ENCODE measurements at regions not wholly inside any gene's neighbourhood (a gene's known extent, or its start where the extent isn't known, plus 50 kb on each side); places are given as distances from the start of the nearest gene placed in this dataset.

DNA sequence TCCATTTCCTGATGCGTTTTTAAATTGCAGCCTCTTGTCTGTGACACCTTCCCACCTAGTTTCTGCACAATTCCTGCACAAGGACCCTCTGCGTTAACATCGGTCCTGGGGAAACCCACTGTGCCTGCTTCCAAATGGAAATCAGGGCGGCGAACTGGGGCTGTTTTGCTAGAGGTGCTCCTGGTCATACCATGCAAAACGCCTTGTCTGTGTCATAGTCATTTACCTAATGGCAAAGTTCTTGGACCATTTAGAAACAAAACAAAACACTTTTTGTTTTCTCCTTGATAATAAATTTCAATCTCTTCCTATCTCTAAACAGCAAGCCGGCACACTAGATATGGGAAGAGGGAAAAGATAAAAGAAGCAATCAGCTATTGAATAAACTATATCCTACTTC is 206.9 kb upstream of the KLF14 start:
- Histone ChIP-seq H3K9me3 (ENCODE audit: control insufficient read depth, insufficient read depth, low read depth, low read length) (no peaks in the 10 kb centered on the region), H3K4me1 (ENCODE audit: control insufficient read depth, insufficient read depth, low read length) (0 out of 2 replicates have a peak, but pooled peaks cover 3% of the 10 kb centered on the region), H3K27ac (ENCODE audit: extremely low read depth, low read depth, low read length) (no peak overlapping the region), H3K4me3 (ENCODE audit: low read depth, low read length) (no peak overlapping the region), H3K36me3 (ENCODE audit: control insufficient read depth in 2 of 2, insufficient read depth in 1 of 2, low read length in 2 of 2) (no peaks in the 10 kb centered on the region)
- CTCF ChIA-PET, result no interaction called here
- TF ChIP-seq ZNF707 (tag by site-specific recombination; IDR thresholded peaks at IDR 0.05) (no peak), ZNF335 (tag by site-specific recombination; conservative IDR thresholded peaks at IDR 0.05) (peak; percentile 50)
- TF ChIP-seq, protein P1, sequence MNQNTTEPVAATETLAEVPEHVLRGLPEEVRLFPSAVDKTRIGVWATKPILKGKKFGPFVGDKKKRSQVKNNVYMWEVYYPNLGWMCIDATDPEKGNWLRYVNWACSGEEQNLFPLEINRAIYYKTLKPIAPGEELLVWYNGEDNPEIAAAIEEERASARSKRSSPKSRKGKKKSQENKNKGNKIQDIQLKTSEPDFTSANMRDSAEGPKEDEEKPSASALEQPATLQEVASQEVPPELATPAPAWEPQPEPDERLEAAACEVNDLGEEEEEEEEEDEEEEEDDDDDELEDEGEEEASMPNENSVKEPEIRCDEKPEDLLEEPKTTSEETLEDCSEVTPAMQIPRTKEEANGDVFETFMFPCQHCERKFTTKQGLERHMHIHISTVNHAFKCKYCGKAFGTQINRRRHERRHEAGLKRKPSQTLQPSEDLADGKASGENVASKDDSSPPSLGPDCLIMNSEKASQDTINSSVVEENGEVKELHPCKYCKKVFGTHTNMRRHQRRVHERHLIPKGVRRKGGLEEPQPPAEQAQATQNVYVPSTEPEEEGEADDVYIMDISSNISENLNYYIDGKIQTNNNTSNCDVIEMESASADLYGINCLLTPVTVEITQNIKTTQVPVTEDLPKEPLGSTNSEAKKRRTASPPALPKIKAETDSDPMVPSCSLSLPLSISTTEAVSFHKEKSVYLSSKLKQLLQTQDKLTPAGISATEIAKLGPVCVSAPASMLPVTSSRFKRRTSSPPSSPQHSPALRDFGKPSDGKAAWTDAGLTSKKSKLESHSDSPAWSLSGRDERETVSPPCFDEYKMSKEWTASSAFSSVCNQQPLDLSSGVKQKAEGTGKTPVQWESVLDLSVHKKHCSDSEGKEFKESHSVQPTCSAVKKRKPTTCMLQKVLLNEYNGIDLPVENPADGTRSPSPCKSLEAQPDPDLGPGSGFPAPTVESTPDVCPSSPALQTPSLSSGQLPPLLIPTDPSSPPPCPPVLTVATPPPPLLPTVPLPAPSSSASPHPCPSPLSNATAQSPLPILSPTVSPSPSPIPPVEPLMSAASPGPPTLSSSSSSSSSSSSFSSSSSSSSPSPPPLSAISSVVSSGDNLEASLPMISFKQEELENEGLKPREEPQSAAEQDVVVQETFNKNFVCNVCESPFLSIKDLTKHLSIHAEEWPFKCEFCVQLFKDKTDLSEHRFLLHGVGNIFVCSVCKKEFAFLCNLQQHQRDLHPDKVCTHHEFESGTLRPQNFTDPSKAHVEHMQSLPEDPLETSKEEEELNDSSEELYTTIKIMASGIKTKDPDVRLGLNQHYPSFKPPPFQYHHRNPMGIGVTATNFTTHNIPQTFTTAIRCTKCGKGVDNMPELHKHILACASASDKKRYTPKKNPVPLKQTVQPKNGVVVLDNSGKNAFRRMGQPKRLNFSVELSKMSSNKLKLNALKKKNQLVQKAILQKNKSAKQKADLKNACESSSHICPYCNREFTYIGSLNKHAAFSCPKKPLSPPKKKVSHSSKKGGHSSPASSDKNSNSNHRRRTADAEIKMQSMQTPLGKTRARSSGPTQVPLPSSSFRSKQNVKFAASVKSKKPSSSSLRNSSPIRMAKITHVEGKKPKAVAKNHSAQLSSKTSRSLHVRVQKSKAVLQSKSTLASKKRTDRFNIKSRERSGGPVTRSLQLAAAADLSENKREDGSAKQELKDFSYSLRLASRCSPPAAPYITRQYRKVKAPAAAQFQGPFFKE (tag by site-specific recombination; IDR thresholded peaks at IDR 0.05; ENCODE audit: borderline replicate concordance), result no peak
- POLR2A ChIA-PET, result no interaction called here

- POLR2A ChIA-PET, result no interaction called here
- Histone ChIP-seq H3K27ac (ENCODE audit: extremely low read depth, low read depth, low read length) (peak overlapping the region; percentile 0; the same call in 1 of the 2 replicates), H3K9me3 (ENCODE audit: control insufficient read depth, insufficient read depth, low read depth, low read length) (no peaks in the 10 kb centered on the region), H3K36me3 (ENCODE audit: control insufficient read depth in 2 of 2, insufficient read depth in 1 of 2, low read length in 2 of 2) (no peaks in the 10 kb centered on the region), H3K4me1 (ENCODE audit: control insufficient read depth, insufficient read depth, low read length) (0 out of 2 replicates have a peak, but pooled peaks cover 3% of the 10 kb centered on the region), H3K4me3 (ENCODE audit: low read depth, low read length) (no peak overlapping the region; the same call in 1 of the 2 replicates)
- TF ChIP-seq SCRT1 (tag by site-specific recombination; IDR thresholded peaks at IDR 0.05; ENCODE audit: borderline replicate concordance) (peak; percentile 39; the same call in 1 of the 2 replicates), MYNN (tag by site-specific recombination; IDR thresholded peaks at IDR 0.05; ENCODE audit: borderline replicate concordance) (peak; percentile 97), ZNF335 (tag by site-specific recombination; conservative IDR thresholded peaks at IDR 0.05) (0 out of 2 replicates have a peak, but pooled peaks have one; percentile 33), ZNF660 (tag by site-specific recombination; IDR thresholded peaks at IDR 0.05) (peak; percentile 43; the same call in 1 of the 2 replicates), ZBTB8A (tag by site-specific recombination; IDR thresholded peaks at IDR 0.05) (no peak), ZBTB21 (tag by site-specific recombination; IDR thresholded peaks at IDR 0.05) (no peak), ZNF561 (tag by site-specific recombination; IDR thresholded peaks at IDR 0.05; ENCODE audit: borderline replicate concordance) (peak; percentile 43; the same call in 1 of the 2 replicates), ZBTB17 (tag by site-specific recombination; IDR thresholded peaks at IDR 0.05) (0 out of 2 replicates have a peak, but pooled peaks have one; percentile 13), ZSCAN30 (tag by site-specific recombination; IDR thresholded peaks at IDR 0.05) (peak; percentile 38; the same call in 1 of the 2 replicates), SCRT2 (tag by site-specific recombination; IDR thresholded peaks at IDR 0.05) (peak; percentile 93)
- CTCF ChIA-PET, result interaction anchor here (0.5 to 0.7 kb wide), 3 partner anchors 25 to 911 kb away, joined by 3 to 4 read pairs (median 3); no protein-coding TSS in a partner anchor
Measured at GRCh38 chr7:130941322-130942210, 207.6 kb upstream of the KLF14 start.

- POLR2A ChIA-PET, result no interaction called here
- Histone ChIP-seq H3K4me1 (ENCODE audit: control insufficient read depth, insufficient read depth, low read length) (0 out of 2 replicates have a peak, but pooled peaks cover 3% of the 10 kb centered on the region), H3K27ac (ENCODE audit: extremely low read depth, low read depth, low read length) (no peak overlapping the region), H3K36me3 (ENCODE audit: control insufficient read depth in 2 of 2, insufficient read depth in 1 of 2, low read length in 2 of 2) (no peaks in the 10 kb centered on the region), H3K9me3 (ENCODE audit: control insufficient read depth, insufficient read depth, low read depth, low read length) (no peaks in the 10 kb centered on the region), H3K4me3 (ENCODE audit: low read depth, low read length) (no peak overlapping the region)
- CTCF ChIA-PET, result interaction anchor here (0.5 to 0.7 kb wide), 3 partner anchors 24 to 912 kb away, joined by 3 to 4 read pairs (median 3); no protein-coding TSS in a partner anchor
- TF ChIP-seq, protein P2, sequence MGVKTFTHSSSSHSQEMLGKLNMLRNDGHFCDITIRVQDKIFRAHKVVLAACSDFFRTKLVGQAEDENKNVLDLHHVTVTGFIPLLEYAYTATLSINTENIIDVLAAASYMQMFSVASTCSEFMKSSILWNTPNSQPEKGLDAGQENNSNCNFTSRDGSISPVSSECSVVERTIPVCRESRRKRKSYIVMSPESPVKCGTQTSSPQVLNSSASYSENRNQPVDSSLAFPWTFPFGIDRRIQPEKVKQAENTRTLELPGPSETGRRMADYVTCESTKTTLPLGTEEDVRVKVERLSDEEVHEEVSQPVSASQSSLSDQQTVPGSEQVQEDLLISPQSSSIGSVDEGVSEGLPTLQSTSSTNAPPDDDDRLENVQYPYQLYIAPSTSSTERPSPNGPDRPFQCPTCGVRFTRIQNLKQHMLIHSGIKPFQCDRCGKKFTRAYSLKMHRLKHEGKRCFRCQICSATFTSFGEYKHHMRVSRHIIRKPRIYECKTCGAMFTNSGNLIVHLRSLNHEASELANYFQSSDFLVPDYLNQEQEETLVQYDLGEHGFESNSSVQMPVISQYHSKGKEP (tag by site-specific recombination; IDR thresholded peaks at IDR 0.05), result peak; percentile 59; the same call in 1 of the 2 replicates
- TF ChIP-seq, protein P3, sequence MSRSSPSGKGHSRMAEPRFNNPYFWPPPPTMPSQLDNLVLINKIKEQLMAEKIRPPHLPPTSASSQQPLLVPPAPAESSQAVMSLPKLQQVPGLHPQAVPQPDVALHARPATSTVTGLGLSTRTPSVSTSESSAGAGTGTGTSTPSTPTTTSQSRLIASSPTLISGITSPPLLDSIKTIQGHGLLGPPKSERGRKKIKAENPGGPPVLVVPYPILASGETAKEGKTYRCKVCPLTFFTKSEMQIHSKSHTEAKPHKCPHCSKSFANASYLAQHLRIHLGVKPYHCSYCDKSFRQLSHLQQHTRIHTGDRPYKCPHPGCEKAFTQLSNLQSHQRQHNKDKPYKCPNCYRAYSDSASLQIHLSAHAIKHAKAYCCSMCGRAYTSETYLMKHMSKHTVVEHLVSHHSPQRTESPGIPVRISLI (tag by site-specific recombination; IDR thresholded peaks at IDR 0.05), result no peak
- TF ChIP-seq ZNF37A (tag by site-specific recombination; IDR thresholded peaks at IDR 0.05) (no peak), BCL11B (tag by site-specific recombination; IDR thresholded peaks at IDR 0.05; ENCODE audit: low read depth) (no peak), SCRT2 (tag by site-specific recombination; IDR thresholded peaks at IDR 0.05) (peak; percentile 73), ZNF23 (tag by site-specific recombination; IDR thresholded peaks at IDR 0.05; ENCODE audit: borderline replicate concordance) (no peak)
- TF ChIP-seq, protein P4, sequence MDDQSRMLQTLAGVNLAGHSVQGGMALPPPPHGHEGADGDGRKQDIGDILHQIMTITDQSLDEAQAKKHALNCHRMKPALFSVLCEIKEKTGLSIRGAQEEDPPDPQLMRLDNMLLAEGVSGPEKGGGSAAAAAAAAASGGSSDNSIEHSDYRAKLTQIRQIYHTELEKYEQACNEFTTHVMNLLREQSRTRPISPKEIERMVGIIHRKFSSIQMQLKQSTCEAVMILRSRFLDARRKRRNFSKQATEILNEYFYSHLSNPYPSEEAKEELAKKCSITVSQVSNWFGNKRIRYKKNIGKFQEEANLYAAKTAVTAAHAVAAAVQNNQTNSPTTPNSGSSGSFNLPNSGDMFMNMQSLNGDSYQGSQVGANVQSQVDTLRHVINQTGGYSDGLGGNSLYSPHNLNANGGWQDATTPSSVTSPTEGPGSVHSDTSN (CRISPR knock-in tag; IDR thresholded peaks at IDR 0.05), result no peak
Measured at GRCh38 chr7:130942211-130942964, 208.4 kb upstream of the KLF14 start.

Data from HEK293 (cell line).